Caki2 (cell line): ENCODE measurements at regions not wholly inside any gene's neighbourhood (a gene's known extent, or its start where the extent isn't known, plus 50 kb on each side); places are given as distances from the start of the nearest gene placed in this dataset.
A peak's percentile ranks its signal among the peaks of the same experiment; 100 is the strongest.

ENCODE experiments used
- DNase-seq: peaks from one replicate; pipeline ENCODE4 v3.0.0-alpha.2; 2015; ENCODE audit warnings: low read depth
- in situ Hi-C: cut with HindIII; loops from 2 replicates; pipeline ENCODE4 v1.10.0; 2016; ENCODE audit warnings: low sequenced_read_pairs, low pct_unique_long_range_greater_than_20kb, mixed read lengths

GRCh38 chr6:145327586-145327985 is 407.7 kb downstream of the EPM2A start:
- in situ Hi-C loops, result no loop called here
- DNase-seq, result no peak

GRCh38 chr6:145329257-145329656 is 406.1 kb downstream of the EPM2A start:
- in situ Hi-C loops, result no loop called here
- DNase-seq, result no peak

DNA sequence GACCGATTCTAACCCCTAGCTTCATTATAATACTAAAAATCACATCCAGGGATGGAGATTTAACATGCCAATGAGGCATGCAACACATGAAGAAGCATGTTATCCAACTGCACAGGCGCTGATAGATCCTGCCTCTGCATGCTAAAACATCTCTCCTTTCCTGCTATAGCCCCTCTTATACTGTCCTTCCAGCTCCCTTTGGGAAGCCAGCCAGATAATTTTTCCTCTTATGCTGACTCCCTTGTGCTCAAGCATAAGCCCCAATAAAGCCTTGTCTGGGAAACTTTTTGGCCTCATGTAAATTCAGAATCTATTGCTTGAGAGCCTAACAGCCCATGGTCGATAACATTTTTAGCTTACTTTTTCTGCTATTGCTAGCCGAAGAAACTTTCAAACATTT is 404.3 kb downstream of the EPM2A start:
- DNase-seq, result no peak
- in situ Hi-C loops, result no loop called here

- in situ Hi-C loops, result no loop called here
- DNase-seq, result no peak
These were observed 403.3 kb downstream of the EPM2A start for GRCh38 chr6:145332011-145332410.

DNA sequence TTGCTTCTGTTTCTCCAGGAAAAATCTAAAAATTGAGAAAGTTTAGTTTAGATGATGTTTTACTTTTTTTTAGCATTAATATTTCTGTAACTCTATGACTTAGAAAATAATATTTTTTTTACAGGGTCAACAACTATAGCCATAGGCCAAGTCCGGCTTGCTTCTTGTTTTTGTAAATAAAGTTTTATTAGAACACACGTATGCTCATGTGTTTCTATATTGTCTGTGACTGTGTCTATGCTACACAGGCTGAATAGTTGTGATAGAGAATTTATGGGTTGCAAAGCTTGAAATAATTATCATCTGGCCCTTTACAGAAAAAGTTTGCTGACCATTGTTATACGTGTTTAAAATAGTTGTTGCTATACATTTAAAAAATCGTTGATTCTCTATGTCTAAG is 399.2 kb downstream of the EPM2A start:
- no peak for DNase-seq
- in situ Hi-C loops, result no loop called here

- DNase-seq, result no peak
- in situ Hi-C loops, result no loop called here
These were observed 396.2 kb downstream of the EPM2A start for GRCh38 chr6:145339089-145339488.

- in situ Hi-C loops, result no loop called here
- DNase-seq, result no peak
These were observed 395.1 kb downstream of the EPM2A start for GRCh38 chr6:145340256-145340655.

DNA sequence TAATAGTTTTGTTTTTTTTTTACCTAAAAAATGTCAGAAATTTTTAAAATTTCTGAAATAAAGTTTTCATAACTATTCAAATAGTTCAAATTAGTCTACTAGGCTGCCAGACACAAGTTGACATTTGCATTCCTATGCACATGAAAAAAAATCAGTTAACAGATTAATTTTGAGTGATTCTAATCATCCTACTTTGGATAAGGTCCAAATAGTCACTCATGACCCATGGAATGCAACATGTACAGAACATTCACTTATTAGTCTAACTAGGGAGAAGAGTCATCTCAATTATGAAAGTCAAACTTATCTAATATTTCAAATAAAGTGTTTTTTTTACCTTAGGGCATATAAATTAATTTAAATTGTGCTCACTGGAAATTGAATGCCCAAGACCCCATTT is 390.2 kb downstream of the EPM2A start:
- in situ Hi-C loops, result no loop called here

GRCh38 chr6:145347216-145347615 is 388.1 kb downstream of the EPM2A start:
- DNase-seq, result no peak
- in situ Hi-C loops, result no loop called here

More for the DNA sequence above, 390.2 kb downstream of the EPM2A start:
- DNase-seq, result no peak

DNA sequence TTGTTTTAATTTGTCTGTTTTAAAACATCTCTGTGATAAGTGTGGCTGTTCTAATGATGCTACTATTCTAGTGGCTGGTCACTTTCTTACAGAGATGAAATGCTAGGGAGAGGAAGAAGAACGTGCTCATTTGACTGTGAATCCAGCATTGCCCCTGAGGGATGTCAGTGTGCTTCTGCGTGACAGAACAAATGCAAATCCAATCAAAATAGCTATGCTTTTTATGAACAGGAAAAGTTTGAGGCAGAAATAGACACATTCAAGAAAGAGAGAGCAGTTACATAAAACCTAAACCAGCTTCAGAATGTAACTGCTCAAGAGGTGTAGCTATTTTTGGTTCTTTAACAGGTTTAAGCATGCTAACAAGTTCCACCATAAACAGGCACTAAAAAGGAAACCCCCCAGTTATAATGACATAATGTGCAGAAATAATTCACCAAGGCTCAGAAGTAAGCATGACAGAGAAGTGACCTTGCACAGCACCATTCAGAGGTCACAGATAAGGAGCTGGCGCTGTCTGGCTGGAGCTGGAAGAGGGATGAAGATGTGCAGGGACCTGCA is 385.3 kb downstream of the EPM2A start:
- DNase-seq, result no peak
- in situ Hi-C loops, result no loop called here

- DNase-seq, result no peak
- in situ Hi-C loops, result no loop called here
These were observed 384.4 kb downstream of the EPM2A start for GRCh38 chr6:145350928-145351327.

DNA sequence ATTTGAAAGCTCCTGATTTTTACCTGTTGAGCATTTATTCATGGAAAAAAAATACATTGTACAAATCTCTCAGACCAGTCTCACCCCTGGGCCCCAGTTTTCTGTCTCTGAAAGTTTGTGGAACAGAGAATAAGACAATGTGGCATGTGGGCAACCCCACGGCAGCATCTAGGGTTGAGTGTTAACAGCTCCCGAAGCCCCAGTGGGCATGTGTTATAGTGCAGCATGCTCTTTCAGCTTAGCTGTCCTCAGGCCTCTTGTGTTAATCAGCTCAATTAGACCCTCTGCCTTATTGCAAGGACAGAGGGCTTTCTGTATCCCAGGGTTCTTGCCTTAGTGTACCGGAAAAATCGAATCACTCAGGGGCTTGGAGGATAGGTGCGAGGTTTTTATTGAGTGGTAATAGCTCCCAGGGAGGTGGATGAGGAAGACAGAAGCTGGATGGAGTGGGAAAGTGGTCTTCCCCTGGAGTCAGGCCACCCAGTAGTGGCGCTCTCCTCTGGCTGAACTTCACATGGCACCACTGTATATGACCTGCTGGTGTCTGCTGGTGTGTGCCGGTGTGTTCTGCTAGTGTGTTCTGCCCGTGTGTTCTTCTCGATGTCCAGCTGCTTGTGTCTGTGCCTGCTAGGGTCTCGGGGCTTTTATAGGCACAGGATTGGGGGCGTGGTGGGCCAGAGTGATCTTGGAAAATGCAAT is 382.8 kb downstream of the EPM2A start:
- in situ Hi-C loops, result no loop called here
- no peak for DNase-seq

GRCh38 chr6:145360865-145361264 is 374.5 kb downstream of the EPM2A start:
- DNase-seq, result peak; percentile 6
- in situ Hi-C loops, result no loop called here

GRCh38 chr6:145367149-145367548 is 368.2 kb downstream of the EPM2A start:
- in situ Hi-C loops, result no loop called here
- no peak for DNase-seq

GRCh38 chr6:145368075-145368474 is 367.2 kb downstream of the EPM2A start:
- in situ Hi-C loops, result no loop called here
- no peak for DNase-seq

GRCh38 chr6:145370559-145370958 is 364.8 kb downstream of the EPM2A start:
- no peak for DNase-seq
- in situ Hi-C loops, result no loop called here

GRCh38 chr6:145372671-145373151 is 362.6 kb downstream of the EPM2A start:
- no peak for DNase-seq
- in situ Hi-C loops, result no loop called here

GRCh38 chr6:145373826-145374225 is 361.5 kb downstream of the EPM2A start:
- DNase-seq, result no peak
- in situ Hi-C loops, result no loop called here

DNA sequence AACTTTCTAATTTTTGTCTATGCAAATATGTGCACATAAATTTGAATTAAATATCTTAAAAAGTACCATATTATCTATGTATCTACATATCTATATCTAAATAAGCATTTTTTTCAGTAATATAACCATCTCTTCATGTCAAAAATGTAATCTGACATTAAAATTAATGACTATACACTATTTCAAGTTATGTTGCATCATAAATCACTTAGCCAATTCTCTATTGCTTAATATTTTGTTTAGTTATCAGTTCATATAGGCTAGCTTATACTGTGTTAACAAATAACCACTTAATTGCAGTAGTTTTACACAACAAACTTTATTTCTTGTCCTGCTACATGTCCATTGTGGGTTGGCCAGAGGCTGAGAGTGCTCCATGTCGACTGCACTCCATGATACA is 360.8 kb downstream of the EPM2A start:
- in situ Hi-C loops, result no loop called here

DNA sequence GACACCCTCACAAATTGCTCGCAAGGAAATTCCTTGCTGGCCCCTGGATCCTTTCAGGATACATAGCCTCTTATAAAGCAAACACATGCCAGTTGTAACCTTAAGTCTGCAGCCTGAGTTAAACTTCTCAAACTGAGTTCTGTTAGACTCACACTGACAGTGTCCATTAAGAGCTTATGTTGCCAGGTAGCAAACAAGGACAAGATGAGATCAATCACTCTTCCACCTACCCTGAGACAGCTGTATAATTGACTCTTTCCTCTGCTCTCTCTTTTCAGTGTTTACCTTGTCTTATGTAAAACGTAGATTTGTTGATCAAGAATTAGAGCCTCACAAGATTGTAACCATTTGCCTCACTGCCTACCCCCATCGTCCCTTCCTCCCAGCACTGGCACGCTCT is 359.8 kb downstream of the EPM2A start:
- DNase-seq, result no peak
- in situ Hi-C loops, result no loop called here

More for the DNA sequence above, 360.8 kb downstream of the EPM2A start:
- no peak for DNase-seq
